ENCODE measurements at regions not wholly inside any gene's neighbourhood (a gene's known extent, or its start where the extent isn't known, plus 50 kb on each side); places are given as distances from the start of the nearest gene placed in this dataset.

- peaks cover 4% of the 10 kb centered on the region for H3K4me1 ChIP-seq (ENCODE audit: insufficient read depth, low read length)
- H3K4me3 ChIP-seq (ENCODE audit: low read length) = no peak overlapping the region
- H3K9me3 ChIP-seq (ENCODE audit: insufficient read depth, low read depth, low read length) = no peaks in the 10 kb centered on the region
- H3K27ac ChIP-seq (ENCODE audit: low read depth, low read length) = no peak overlapping the region; the same call in 1 of the 2 replicates
- H3K27me3 ChIP-seq (ENCODE audit: insufficient read depth, low read length) = no peaks in the 10 kb centered on the region
- H3K9ac ChIP-seq (ENCODE audit: low read depth, low read length) = no peak overlapping the region
- H3K36me3 ChIP-seq (ENCODE audit: insufficient read depth, low read length) = no peaks in the 10 kb centered on the region
Measured at GRCh38 chr13:73174521-73175010, 115.8 kb downstream of the KLF5 start.

GRCh38 chr13:73173279-73173811, 114.5 kb downstream of the KLF5 start:
- H3K36me3 ChIP-seq (ENCODE audit: insufficient read depth, low read length) = no peaks in the 10 kb centered on the region
- H3K27ac ChIP-seq (ENCODE audit: low read depth, low read length) = no peak overlapping the region
- no peaks in the 10 kb centered on the region for H3K9me3 ChIP-seq (ENCODE audit: insufficient read depth, low read depth, low read length)
- no peak overlapping the region for H3K4me3 ChIP-seq (ENCODE audit: low read length)
- no peaks in the 10 kb centered on the region for H3K27me3 ChIP-seq (ENCODE audit: insufficient read depth, low read length)
- no peak overlapping the region for H3K9ac ChIP-seq (ENCODE audit: low read depth, low read length)
- peaks cover 15% of the 10 kb centered on the region for H3K4me1 ChIP-seq (ENCODE audit: insufficient read depth, low read length)
- WGBS = 91% methylated on average over 3 of the region's 3 CpGs

GRCh38 chr13:73171926-73172325, 113.1 kb downstream of the KLF5 start:
- no peaks in the 10 kb centered on the region for H3K27me3 ChIP-seq (ENCODE audit: insufficient read depth, low read length)
- peaks cover 16% of the 10 kb centered on the region for H3K4me1 ChIP-seq (ENCODE audit: insufficient read depth, low read length)
- no peaks in the 10 kb centered on the region for H3K36me3 ChIP-seq (ENCODE audit: insufficient read depth, low read length)
- no peak overlapping the region for H3K27ac ChIP-seq (ENCODE audit: low read depth, low read length)
- H3K9ac ChIP-seq (ENCODE audit: low read depth, low read length) = no peak overlapping the region
- H3K4me3 ChIP-seq (ENCODE audit: low read length) = no peak overlapping the region
- 89% methylated on average over 5 of the region's 5 CpGs for WGBS
- no peaks in the 10 kb centered on the region for H3K9me3 ChIP-seq (ENCODE audit: insufficient read depth, low read depth, low read length)

GRCh38 chr13:73171271-73171682, 112.5 kb downstream of the KLF5 start:
- 96% methylated on average over 5 of the region's 5 CpGs for whole genome bisulfite sequencing
- no peaks in the 10 kb centered on the region for H3K9me3 ChIP-seq (ENCODE audit: insufficient read depth, low read depth, low read length)
- no peak overlapping the region for H3K4me3 ChIP-seq (ENCODE audit: low read length)
- H3K4me1 ChIP-seq (ENCODE audit: insufficient read depth, low read length) = peaks cover 16% of the 10 kb centered on the region
- no peaks in the 10 kb centered on the region for H3K36me3 ChIP-seq (ENCODE audit: insufficient read depth, low read length)
- no peak overlapping the region for H3K9ac ChIP-seq (ENCODE audit: low read depth, low read length)
- no peak overlapping the region for H3K27ac ChIP-seq (ENCODE audit: low read depth, low read length)
- no peaks in the 10 kb centered on the region for H3K27me3 ChIP-seq (ENCODE audit: insufficient read depth, low read length)

GRCh38 chr13:73169971-73170370, 111.2 kb downstream of the KLF5 start:
- H3K4me1 ChIP-seq (ENCODE audit: insufficient read depth, low read length) = peaks cover 16% of the 10 kb centered on the region

GRCh38 chr13:73168953-73169401, 110.2 kb downstream of the KLF5 start:
- H3K4me1 ChIP-seq (ENCODE audit: insufficient read depth, low read length) = peaks cover 16% of the 10 kb centered on the region
- no peaks in the 10 kb centered on the region for H3K36me3 ChIP-seq (ENCODE audit: insufficient read depth, low read length)
- no peak overlapping the region; the same call in 1 of the 2 replicates for H3K9ac ChIP-seq (ENCODE audit: low read depth, low read length)
- H3K27me3 ChIP-seq (ENCODE audit: insufficient read depth, low read length) = no peaks in the 10 kb centered on the region
- 81% methylated on average over 8 of the region's 8 CpGs for WGBS
- no peak overlapping the region for H3K27ac ChIP-seq (ENCODE audit: low read depth, low read length)
- H3K9me3 ChIP-seq (ENCODE audit: insufficient read depth, low read depth, low read length) = no peaks in the 10 kb centered on the region
- H3K4me3 ChIP-seq (ENCODE audit: low read length) = no peak overlapping the region

More at GRCh38 chr13:73169971-73170370, 111.2 kb downstream of the KLF5 start:
- Histone ChIP-seq H3K4me3 (ENCODE audit: low read length) (no peak overlapping the region), H3K9me3 (ENCODE audit: insufficient read depth, low read depth, low read length) (no peaks in the 10 kb centered on the region), H3K9ac (ENCODE audit: low read depth, low read length) (no peak overlapping the region), H3K27me3 (ENCODE audit: insufficient read depth, low read length) (no peaks in the 10 kb centered on the region), H3K27ac (ENCODE audit: low read depth, low read length) (no peak overlapping the region), H3K36me3 (ENCODE audit: insufficient read depth, low read length) (no peaks in the 10 kb centered on the region)
- WGBS = 0% methylated on average over 2 of the region's 2 CpGs

- H3K9ac ChIP-seq (ENCODE audit: low read depth, low read length) = no peak overlapping the region
- WGBS = 78% methylated on average over 1 of the region's 1 CpG
- H3K27me3 ChIP-seq (ENCODE audit: insufficient read depth, low read length) = no peaks in the 10 kb centered on the region
- no peaks in the 10 kb centered on the region for H3K9me3 ChIP-seq (ENCODE audit: insufficient read depth, low read depth, low read length)
- H3K4me1 ChIP-seq (ENCODE audit: insufficient read depth, low read length) = peaks cover 16% of the 10 kb centered on the region
- no peaks in the 10 kb centered on the region for H3K36me3 ChIP-seq (ENCODE audit: insufficient read depth, low read length)
- H3K27ac ChIP-seq (ENCODE audit: low read depth, low read length) = no peak overlapping the region
- H3K4me3 ChIP-seq (ENCODE audit: low read length) = no peak overlapping the region
Measured at GRCh38 chr13:73168226-73168952, 109.6 kb downstream of the KLF5 start.

- Histone ChIP-seq H3K27ac (ENCODE audit: low read depth, low read length) (no peak overlapping the region), H3K9ac (ENCODE audit: low read depth, low read length) (no peak overlapping the region), H3K27me3 (ENCODE audit: insufficient read depth, low read length) (no peaks in the 10 kb centered on the region), H3K4me3 (ENCODE audit: low read length) (no peak overlapping the region), H3K4me1 (ENCODE audit: insufficient read depth, low read length) (peaks cover 16% of the 10 kb centered on the region), H3K36me3 (ENCODE audit: insufficient read depth, low read length) (no peaks in the 10 kb centered on the region), H3K9me3 (ENCODE audit: insufficient read depth, low read depth, low read length) (no peaks in the 10 kb centered on the region)
- WGBS = 95% methylated on average over 4 of the region's 4 CpGs
Measured at GRCh38 chr13:73167028-73167820, 108.4 kb downstream of the KLF5 start.

- H3K27me3 ChIP-seq (ENCODE audit: insufficient read depth, low read length) = no peaks in the 10 kb centered on the region
- H3K36me3 ChIP-seq (ENCODE audit: insufficient read depth, low read length) = no peaks in the 10 kb centered on the region
- H3K9me3 ChIP-seq (ENCODE audit: insufficient read depth, low read depth, low read length) = no peaks in the 10 kb centered on the region
- WGBS = 96% methylated on average over 2 of the region's 2 CpGs
- no peak overlapping the region for H3K27ac ChIP-seq (ENCODE audit: low read depth, low read length)
- no peak overlapping the region for H3K9ac ChIP-seq (ENCODE audit: low read depth, low read length)
- peaks cover 16% of the 10 kb centered on the region for H3K4me1 ChIP-seq (ENCODE audit: insufficient read depth, low read length)
- no peak overlapping the region for H3K4me3 ChIP-seq (ENCODE audit: low read length)
Measured at GRCh38 chr13:73166204-73166603, 107.4 kb downstream of the KLF5 start.

- Histone ChIP-seq H3K4me1 (ENCODE audit: insufficient read depth, low read length) (no peaks in the 10 kb centered on the region), H3K36me3 (ENCODE audit: insufficient read depth, low read length) (no peaks in the 10 kb centered on the region), H3K4me3 (ENCODE audit: low read length) (no peak overlapping the region), H3K27me3 (ENCODE audit: insufficient read depth, low read length) (no peaks in the 10 kb centered on the region), H3K9ac (ENCODE audit: low read depth, low read length) (no peak overlapping the region), H3K9me3 (ENCODE audit: insufficient read depth, low read depth, low read length) (no peaks in the 10 kb centered on the region), H3K27ac (ENCODE audit: low read depth, low read length) (no peak overlapping the region)
- WGBS = 86% methylated on average over 1 of the region's 2 CpGs
Measured at GRCh38 chr13:73162912-73163911, 104.4 kb downstream of the KLF5 start.

Data from HUES64 (cell line).